GM23248 (cell line): ENCODE measurements at regions not wholly inside any gene's neighbourhood (a gene's known extent, or its start where the extent isn't known, plus 50 kb on each side); places are given as distances from the start of the nearest gene placed in this dataset.

ENCODE experiments used
- DNase-seq: peaks from one replicate; pipeline ENCODE4 v3.0.0-alpha.2; 2015
- H2AFZ ChIP-seq: fragments of 200-600 bp; sonication (generic); 2 replicates; pipeline ENCODE4 v1.6.1; 2016; ENCODE audit warnings: antibody characterized with exemption
- H3F3A ChIP-seq: fragments of 200-600 bp; sonication (generic); 2 replicates; pipeline ENCODE4 v1.6.1; 2016; ENCODE audit warnings: mild to moderate bottlenecking, antibody characterized with exemption, mixed run types; ENCODE audit not compliant: insufficient read depth
- H3K27ac ChIP-seq: fragments of 200-600 bp; sonication (generic); 2 replicates; pipeline ENCODE4 v1.5.1; 2016; ENCODE audit warnings: mild to moderate bottlenecking
- H3K27me3 ChIP-seq: fragments of 200-600 bp; sonication (generic); replicated peaks from 2 replicates; pipeline ENCODE4 v1.6.1; 2016; ENCODE audit warnings: mild to moderate bottlenecking; ENCODE audit not compliant: insufficient read depth
- H3K36me3 ChIP-seq: fragments of 200-600 bp; sonication (generic); 2 replicates; pipeline ENCODE4 v1.6.1; 2016; ENCODE audit warnings: low read depth, mild to moderate bottlenecking
- H3K4me1 ChIP-seq: fragments of 200-600 bp; sonication (generic); 2 replicates; pipeline ENCODE4 v1.6.1; 2016; ENCODE audit warnings: mild to moderate bottlenecking; ENCODE audit not compliant: insufficient read depth
- H3K4me2 ChIP-seq: fragments of 200-600 bp; sonication (generic); one replicate; pipeline ENCODE4 v1.6.1; 2016; ENCODE audit warnings: mild to moderate bottlenecking; ENCODE audit not compliant: unreplicated experiment
- H3K4me3 ChIP-seq: fragments of 200-600 bp; sonication (generic); 2 replicates; pipeline ENCODE4 v1.5.1; 2016; ENCODE audit warnings: mild to moderate bottlenecking
- H3K79me2 ChIP-seq: fragments of 200-600 bp; sonication (generic); 2 replicates; pipeline ENCODE4 v1.6.1; 2016; ENCODE audit warnings: mild to moderate bottlenecking; ENCODE audit not compliant: insufficient read depth
- H3K9ac ChIP-seq: fragments of 200-600 bp; sonication (generic); 2 replicates; pipeline ENCODE4 v1.6.1; 2016; ENCODE audit warnings: mild to moderate bottlenecking
- H3K9me2 ChIP-seq: fragments of 200-600 bp; sonication (generic); 2 replicates; pipeline ENCODE4 v1.6.1; 2016; ENCODE audit warnings: mixed run types, mild to moderate bottlenecking, moderate library complexity; ENCODE audit not compliant: insufficient read depth
- H3K9me3 ChIP-seq: fragments of 200-600 bp; sonication (generic); one replicate; pipeline ENCODE4 v1.6.1; 2017; ENCODE audit warnings: low read depth
- H4K20me1 ChIP-seq: fragments of 200-600 bp; sonication (generic); 2 replicates; pipeline ENCODE4 v1.6.0; 2016; ENCODE audit not compliant: insufficient read depth
- EZH2 ChIP-seq: fragments of 200-600 bp; sonication (generic); IDR thresholded peaks from 2 replicates; pipeline ENCODE4 v1.6.1; 2018; ENCODE audit warnings: antibody characterized with exemption, mild to moderate bottlenecking; ENCODE audit not compliant: insufficient read depth, poor library complexity, severe bottlenecking
- EZH2phosphoT487 ChIP-seq: fragments of 200-600 bp; sonication (generic); IDR thresholded peaks from 2 replicates; pipeline ENCODE4 v1.6.1; 2018; ENCODE audit warnings: antibody characterized with exemption, moderate library complexity, mild to moderate bottlenecking, low read depth; ENCODE audit not compliant: insufficient read depth
- WGBS, 2 experiments: methylation state at CpG; one replicate each; pipeline ENCODE4 v1.1.6; 2015 to 2017; ENCODE audit warnings: low lambda C conversion rate in 2 of 2, low coverage in 1 of 2; ENCODE audit errors: missing lambda C conversion rate in 2 of 2; 5-methylcytosine and 5-hydroxymethylcytosine counted together
- in situ Hi-C: fragments of 300-500 bp; cut with MboI; formaldehyde crosslinking; loops from 2 replicates; pipeline ENCODE4 v1.15.0; 2020

DNA sequence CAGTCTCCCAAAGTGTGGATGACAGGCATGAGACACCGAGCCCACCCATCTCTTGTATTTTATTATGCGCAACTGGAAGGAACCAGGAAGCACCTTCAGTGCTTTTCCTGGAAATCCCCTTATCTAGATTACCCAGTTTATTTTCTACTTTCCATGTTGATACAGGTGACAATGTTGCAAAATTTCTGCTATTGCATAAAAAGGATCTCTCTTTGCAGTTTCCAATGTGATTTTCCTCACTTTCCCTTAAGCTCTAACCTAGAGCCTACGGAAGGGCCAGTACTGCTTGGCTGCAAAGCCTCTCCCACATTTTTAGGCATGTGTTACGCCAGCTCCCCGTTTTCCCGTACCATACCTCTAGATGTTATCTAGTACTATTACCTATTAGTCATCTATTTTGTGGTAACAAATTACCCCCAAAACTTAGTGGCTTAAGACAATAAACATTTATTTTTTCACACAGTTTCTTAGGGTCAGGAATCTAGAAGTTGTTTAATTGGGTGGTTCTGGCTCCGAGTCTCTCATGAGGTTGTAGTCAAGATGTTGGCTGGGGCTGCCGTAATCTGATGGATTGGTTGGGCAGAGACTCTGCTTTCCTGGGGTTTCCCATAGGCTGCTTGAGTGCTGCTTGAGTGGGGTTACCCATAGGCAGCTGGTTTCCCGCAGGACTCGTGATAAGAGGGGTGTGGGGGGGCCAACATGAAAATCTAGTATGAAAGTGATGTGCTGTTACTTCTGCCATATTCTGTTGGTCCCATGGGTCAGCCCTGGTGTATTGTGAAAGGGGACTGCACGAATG lies 131.5 kb upstream of the HNRNPU start:
- Histone ChIP-seq H4K20me1 (no peaks in the 10 kb centered on the region), H3K9me3 (no peaks in the 10 kb centered on the region), H3K79me2 (no peaks in the 10 kb centered on the region), H3K4me1 (no peaks in the 10 kb centered on the region), H3K36me3 (no peaks in the 10 kb centered on the region), H3K9me2 (no peaks in the 10 kb centered on the region), H3K27ac (no peak overlapping the region), H3K4me3 (no peak overlapping the region), H3K9ac (no peak overlapping the region), H2AFZ (no peak overlapping the region), H3F3A (no peaks in the 10 kb centered on the region), H3K4me2 (no peak overlapping the region), H3K27me3 (no peaks in the 10 kb centered on the region)
- TF ChIP-seq EZH2 (no peak), EZH2phosphoT487 (no peak)
- DNase-seq = no peak
- WGBS, 2 experiments = 88 to 89% methylated on average over 11 of the region's 11 CpGs
- in situ Hi-C loops = no loop called here

DNA sequence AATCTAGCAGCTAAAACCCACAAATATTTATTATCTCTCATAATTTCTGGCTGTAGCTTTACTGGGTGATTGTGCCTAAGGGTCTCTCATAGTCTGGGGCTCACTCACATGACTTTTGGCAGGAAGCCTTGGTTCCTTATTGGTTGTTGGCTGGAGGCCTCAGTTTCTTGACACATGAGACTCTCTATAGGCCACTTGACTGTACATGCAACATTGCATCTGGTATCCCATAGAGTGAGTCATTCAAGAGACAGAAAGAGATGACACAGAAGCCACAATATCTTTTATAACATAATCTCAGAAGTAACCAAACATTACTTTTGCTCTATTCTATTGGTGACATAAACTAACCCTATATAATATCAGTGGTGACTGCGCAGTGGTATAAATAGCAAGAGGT lies 128.5 kb upstream of the HNRNPU start:
- Histone ChIP-seq H3K9me2 (no peaks in the 10 kb centered on the region), H3K27me3 (no peaks in the 10 kb centered on the region), H3K4me1 (peaks cover 12% of the 10 kb centered on the region; the same call in 1 of the 2 replicates), H3K9ac (no peak overlapping the region), H3K36me3 (no peaks in the 10 kb centered on the region), H3K79me2 (no peaks in the 10 kb centered on the region), H2AFZ (no peak overlapping the region), H3K27ac (no peak overlapping the region), H3K4me2 (no peak overlapping the region), H4K20me1 (no peaks in the 10 kb centered on the region), H3K4me3 (no peak overlapping the region), H3F3A (no peaks in the 10 kb centered on the region), H3K9me3 (no peaks in the 10 kb centered on the region)
- peak; percentile 27 for DNase-seq
- WGBS, 2 experiments = 50 to 61% methylated on average over 1 of the region's 1 CpG
- TF ChIP-seq EZH2phosphoT487 (no peak), EZH2 (no peak)
- in situ Hi-C loops = no loop called here

DNA sequence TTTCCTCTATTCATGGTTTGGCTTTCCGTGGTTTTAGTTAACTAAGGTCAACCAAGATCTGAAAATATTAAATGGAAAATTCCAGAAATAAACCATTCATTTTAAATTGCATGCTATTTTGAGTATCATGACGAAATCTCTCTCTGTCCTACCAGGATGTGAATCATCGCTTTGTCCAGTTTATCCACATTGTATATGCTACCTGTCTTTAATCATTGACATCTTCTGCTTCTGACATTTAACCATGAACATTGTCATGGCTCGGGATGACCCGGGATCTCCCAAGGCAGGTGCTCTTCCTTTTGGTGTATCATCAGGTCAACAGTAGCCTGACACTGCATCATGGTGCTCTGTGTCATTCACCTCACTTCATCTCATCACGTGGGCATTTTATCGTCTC lies 125.5 kb upstream of the HNRNPU start:
- no peaks in the 10 kb centered on the region for H3K9me3 ChIP-seq
- H3K4me1 ChIP-seq = peaks cover 12% of the 10 kb centered on the region; the same call in 1 of the 2 replicates
- 0 out of 2 replicates have a peak overlapping the region, but pooled peaks have one; percentile 2 for H2AFZ ChIP-seq
- in situ Hi-C loops = no loop called here
- DNase-seq = peak; percentile 59
- H3K4me3 ChIP-seq = no peak overlapping the region
- H4K20me1 ChIP-seq = no peaks in the 10 kb centered on the region
- H3K4me2 ChIP-seq = no peak overlapping the region
- TF ChIP-seq EZH2phosphoT487 (no peak), EZH2 (no peak)
- H3K27ac ChIP-seq = no peak overlapping the region
- H3K27me3 ChIP-seq = no peaks in the 10 kb centered on the region
- no peaks in the 10 kb centered on the region for H3F3A ChIP-seq
- 84 to 85% methylated on average over 7 of the region's 7 CpGs for WGBS, 2 experiments
- H3K79me2 ChIP-seq = no peaks in the 10 kb centered on the region
- no peaks in the 10 kb centered on the region for H3K9me2 ChIP-seq
- no peaks in the 10 kb centered on the region for H3K36me3 ChIP-seq
- no peak overlapping the region for H3K9ac ChIP-seq

DNA sequence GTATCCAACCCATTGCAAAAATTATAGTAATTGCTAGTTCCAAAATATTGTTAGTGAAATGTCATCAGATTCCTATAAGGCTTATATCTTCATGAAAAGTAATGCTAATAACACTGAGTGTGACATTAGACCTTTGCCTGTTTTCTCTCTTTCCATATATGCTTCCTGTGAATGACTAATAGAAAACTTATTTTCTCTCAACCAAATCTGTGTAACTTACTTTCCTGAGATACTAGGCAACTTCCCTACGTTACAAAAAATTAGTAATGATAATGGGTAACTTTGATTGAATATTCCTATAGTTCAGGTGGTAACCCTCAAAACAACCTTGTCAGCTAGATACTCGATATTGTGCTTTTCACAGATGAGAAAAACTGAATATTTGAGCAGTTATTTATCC lies 124.2 kb upstream of the HNRNPU start:
- Histone ChIP-seq H3K9me3 (no peaks in the 10 kb centered on the region), H3K27ac (no peak overlapping the region), H3K79me2 (no peaks in the 10 kb centered on the region), H3K9me2 (no peaks in the 10 kb centered on the region), H3K4me3 (no peak overlapping the region), H4K20me1 (no peaks in the 10 kb centered on the region), H3K4me2 (no peak overlapping the region), H3F3A (no peaks in the 10 kb centered on the region), H3K27me3 (no peaks in the 10 kb centered on the region), H3K4me1 (peaks cover 12% of the 10 kb centered on the region; the same call in 1 of the 2 replicates), H3K9ac (no peak overlapping the region), H2AFZ (no peak overlapping the region), H3K36me3 (no peaks in the 10 kb centered on the region)
- in situ Hi-C loops = no loop called here
- TF ChIP-seq EZH2 (no peak), EZH2phosphoT487 (no peak)
- DNase-seq = peak; percentile 9
- WGBS, 2 experiments = 93 to 96% methylated on average over 2 of the region's 2 CpGs
